ENCODE measurements at regions not wholly inside any gene's neighbourhood (a gene's known extent, or its start where the extent isn't known, plus 50 kb on each side); places are given as distances from the start of the nearest gene placed in this dataset.
"Not testable (repeated sequence)": the region's sequence is repeated elsewhere in the genome, so short reads cannot be mapped to it uniquely, and the experiment has no call there.

DNA sequence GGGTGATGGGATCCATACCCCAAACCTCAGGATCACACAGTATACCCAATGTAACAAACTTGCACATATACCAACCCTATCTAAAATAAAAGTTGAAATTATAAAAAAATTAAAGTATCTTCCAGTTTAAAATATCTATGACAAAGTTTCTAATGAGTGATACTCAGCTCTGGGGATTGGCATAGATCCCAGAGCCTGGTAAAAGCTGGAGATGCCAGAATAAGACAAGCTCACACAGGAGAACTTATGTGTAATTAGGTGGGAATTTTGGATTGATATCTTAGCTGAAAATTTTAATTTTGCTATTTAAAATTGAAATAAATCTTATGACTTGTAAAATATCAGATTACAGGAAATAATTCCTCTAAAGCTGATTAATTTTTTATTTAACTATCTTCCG, 686.5 kb downstream of the GABRG1 start:
- TF ChIP-seq CSRNP3 (CRISPR knock-in tag; IDR thresholded peaks at IDR 0.05) (no peak), ISL1 (CRISPR knock-in tag; IDR thresholded peaks at IDR 0.05) (no peak), ZFP3 (CRISPR knock-in tag; IDR thresholded peaks at IDR 0.05) (no peak), ARNTL (CRISPR knock-in tag; IDR thresholded peaks at IDR 0.05; ENCODE audit: borderline replicate concordance, low read depth) (no peak)
- no peak for ATAC-seq

DNA sequence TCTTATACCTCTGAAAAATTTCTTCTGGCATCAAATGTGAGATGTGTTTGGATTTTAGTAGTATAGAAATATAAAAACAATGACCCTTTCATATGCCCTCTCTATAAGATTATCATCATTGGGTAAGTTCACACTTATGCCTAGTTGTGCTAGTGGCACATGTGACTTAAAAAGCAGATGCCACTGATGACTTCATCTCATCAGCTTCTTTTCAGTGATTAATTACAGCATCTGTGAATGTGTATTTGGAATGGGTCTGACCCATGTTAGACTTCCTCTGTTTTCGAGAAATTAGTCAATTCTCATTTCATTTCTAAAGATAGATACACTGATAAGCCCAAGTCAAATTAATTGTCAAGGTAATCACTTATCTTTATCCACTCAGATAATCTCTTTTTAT, 698.7 kb downstream of the GABRG1 start:
- ATAC-seq, result no peak
- no peak for TF ChIP-seq OSR1 (CRISPR knock-in tag; IDR thresholded peaks at IDR 0.05)
- TF ChIP-seq RARB (CRISPR knock-in tag; IDR thresholded peaks at IDR 0.05), result no peak
- TF ChIP-seq, protein P1, sequence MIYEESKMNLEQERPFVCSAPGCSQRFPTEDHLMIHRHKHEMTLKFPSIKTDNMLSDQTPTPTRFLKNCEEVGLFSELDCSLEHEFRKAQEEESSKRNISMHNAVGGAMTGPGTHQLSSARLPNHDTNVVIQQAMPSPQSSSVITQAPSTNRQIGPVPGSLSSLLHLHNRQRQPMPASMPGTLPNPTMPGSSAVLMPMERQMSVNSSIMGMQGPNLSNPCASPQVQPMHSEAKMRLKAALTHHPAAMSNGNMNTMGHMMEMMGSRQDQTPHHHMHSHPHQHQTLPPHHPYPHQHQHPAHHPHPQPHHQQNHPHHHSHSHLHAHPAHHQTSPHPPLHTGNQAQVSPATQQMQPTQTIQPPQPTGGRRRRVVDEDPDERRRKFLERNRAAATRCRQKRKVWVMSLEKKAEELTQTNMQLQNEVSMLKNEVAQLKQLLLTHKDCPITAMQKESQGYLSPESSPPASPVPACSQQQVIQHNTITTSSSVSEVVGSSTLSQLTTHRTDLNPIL (CRISPR knock-in tag; IDR thresholded peaks at IDR 0.05; ENCODE audit: low read depth), result no peak
- TF ChIP-seq ZC3H10 (CRISPR knock-in tag; IDR thresholded peaks at IDR 0.05), result no peak
- TF ChIP-seq PPARA (CRISPR knock-in tag; IDR thresholded peaks at IDR 0.05; ENCODE audit: borderline replicate concordance), result no peak
- TF ChIP-seq TCF4 (CRISPR knock-in tag; IDR thresholded peaks at IDR 0.05; ENCODE audit: borderline replicate concordance), result no peak
- no peak for TF ChIP-seq ESRRG (CRISPR knock-in tag; IDR thresholded peaks at IDR 0.05)
- TF ChIP-seq SNAI2 (CRISPR knock-in tag; IDR thresholded peaks at IDR 0.05), result no peak
- no peak for TF ChIP-seq ZNF8 (CRISPR knock-in tag; IDR thresholded peaks at IDR 0.05)

- ATAC-seq, result no peak
- TF ChIP-seq POU6F1 (CRISPR knock-in tag; IDR thresholded peaks at IDR 0.05; ENCODE audit: borderline replicate concordance, low read depth) (no peak), ZFP3 (CRISPR knock-in tag; IDR thresholded peaks at IDR 0.05) (no peak), TOX (CRISPR knock-in tag; IDR thresholded peaks at IDR 0.05; ENCODE audit: borderline replicate concordance) (no peak), PPARA (CRISPR knock-in tag; IDR thresholded peaks at IDR 0.05; ENCODE audit: borderline replicate concordance) (no peak), ZNF565 (CRISPR knock-in tag; conservative IDR thresholded peaks at IDR 0.05; ENCODE audit: low read depth) (no peak), SNAI2 (CRISPR knock-in tag; IDR thresholded peaks at IDR 0.05) (no peak), OSR1 (CRISPR knock-in tag; IDR thresholded peaks at IDR 0.05) (no peak), CSDC2 (CRISPR knock-in tag; IDR thresholded peaks at IDR 0.05) (no peak), PATZ1 (CRISPR knock-in tag; IDR thresholded peaks at IDR 0.05; ENCODE audit: borderline replicate concordance) (no peak), BACH2 (CRISPR knock-in tag; IDR thresholded peaks at IDR 0.05; ENCODE audit: borderline replicate concordance) (no peak), CSRNP3 (CRISPR knock-in tag; IDR thresholded peaks at IDR 0.05) (no peak), ESRRG (CRISPR knock-in tag; IDR thresholded peaks at IDR 0.05) (no peak)
Measured at GRCh38 chr4:45423896-45424295, 697.5 kb upstream of the GNPDA2 start.

DNA sequence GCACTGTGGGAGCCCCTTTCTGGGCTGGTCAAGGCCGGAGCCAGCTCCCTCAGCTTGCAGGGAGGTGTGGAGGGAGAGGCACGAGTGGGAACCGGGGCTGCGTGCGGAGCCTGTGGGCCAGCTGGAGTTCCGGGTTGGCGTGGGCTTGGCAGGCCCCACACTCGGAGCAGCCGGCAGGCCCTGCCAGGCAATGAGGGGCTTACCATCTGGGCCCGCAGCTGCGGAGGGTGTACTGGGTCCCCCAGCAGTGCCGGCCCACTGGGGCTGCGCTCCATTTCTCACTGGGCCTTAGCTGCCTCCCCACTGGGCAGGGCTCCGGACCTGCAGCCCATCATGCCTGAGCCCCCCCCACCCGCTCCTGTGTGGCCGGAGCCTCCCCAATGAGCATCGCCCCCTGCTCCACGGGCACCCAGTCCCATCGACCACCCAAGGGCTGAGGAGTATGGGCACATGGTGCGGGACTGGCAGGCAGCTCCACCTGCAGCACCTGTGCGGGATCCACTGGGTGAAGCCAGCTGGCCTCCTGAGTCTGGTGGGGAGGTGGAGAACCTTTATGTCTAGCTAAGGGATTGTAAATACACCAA, 693.8 kb upstream of the GNPDA2 start:
- not testable (repeated sequence) for ATAC-seq

Measured in SK-N-SH treated with all-trans-retinoic acid at 6 μM for 48 hours (cell line).